H54 (cell line): ENCODE measurements at regions not wholly inside any gene's neighbourhood (a gene's known extent, or its start where the extent isn't known, plus 50 kb on each side); places are given as distances from the start of the nearest gene placed in this dataset.

Source experiments
- DNase-seq: peaks from one replicate; pipeline ENCODE4 v3.0.0; 2011; ENCODE audit warnings: low spot score, mixed read lengths; ENCODE audit not compliant: insufficient read length
- FAIRE-seq: peaks from 3 replicates; lab custom pipeline; 2011; peaks lifted over from hg19 to GRCh38; lab: Jason Lieb, UNC
- POLR2A ChIP-seq: IDR thresholded peaks from 2 replicates; pipeline ENCODE4 v1.6.1; 2011; ENCODE audit warnings: low read depth, mild to moderate bottlenecking, low read length

DNA sequence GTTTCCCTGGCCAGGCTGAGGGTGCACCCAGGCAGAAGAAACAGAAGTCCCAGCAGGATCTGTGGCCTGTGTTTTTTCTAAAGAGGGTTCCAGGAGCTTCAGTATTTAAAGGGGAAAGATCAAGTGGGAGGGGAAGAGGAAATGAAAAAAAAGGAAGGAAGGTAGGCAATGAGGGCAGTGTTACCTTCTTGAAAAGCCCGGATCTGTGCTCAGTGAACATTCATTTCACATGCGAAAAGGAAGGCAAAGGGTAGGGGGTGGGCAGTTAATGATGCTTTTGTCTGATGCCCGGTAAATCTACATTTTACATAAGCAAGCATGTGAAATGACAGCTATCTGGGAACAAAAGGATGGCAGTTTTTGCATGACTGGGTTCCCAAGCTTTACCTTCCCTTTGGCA, 326.2 kb downstream of the UQCRFS1 start:
- DNase-seq = no peak
- no peak for TF ChIP-seq POLR2A
- FAIRE-seq = no peak

- FAIRE-seq = no peak
- TF ChIP-seq POLR2A = no peak
- DNase-seq = no peak
Observed at GRCh38 chr19:28885965-28886364, 327.0 kb downstream of the UQCRFS1 start.

GRCh38 chr19:28884786-28885476, 328.0 kb downstream of the UQCRFS1 start:
- no peak for FAIRE-seq
- DNase-seq = no peak
- TF ChIP-seq POLR2A = no peak

- no peak for DNase-seq
- no peak for FAIRE-seq
- no peak for TF ChIP-seq POLR2A
Observed at GRCh38 chr19:28883241-28883693, 329.7 kb downstream of the UQCRFS1 start.

DNA sequence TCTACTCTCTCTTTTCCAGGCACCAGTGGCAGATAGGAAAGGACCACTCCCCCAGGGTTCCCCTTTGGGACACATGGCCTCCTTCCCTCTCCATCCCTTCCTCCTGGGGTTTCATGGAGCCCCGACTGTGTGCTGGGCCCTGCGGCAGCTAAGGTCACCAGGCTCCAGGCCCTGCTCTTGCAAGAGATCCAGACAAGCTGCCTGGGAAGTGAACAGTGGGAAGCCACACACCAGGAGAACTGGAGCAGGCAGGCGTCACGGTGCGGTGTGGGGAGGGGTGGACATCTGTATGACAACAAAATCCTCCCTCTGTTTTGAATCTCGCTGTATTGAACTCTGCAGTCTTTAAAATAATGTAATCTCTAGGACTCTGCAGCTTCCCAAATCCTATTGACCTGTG, 330.1 kb downstream of the UQCRFS1 start:
- no peak for DNase-seq
- TF ChIP-seq POLR2A = no peak

DNA sequence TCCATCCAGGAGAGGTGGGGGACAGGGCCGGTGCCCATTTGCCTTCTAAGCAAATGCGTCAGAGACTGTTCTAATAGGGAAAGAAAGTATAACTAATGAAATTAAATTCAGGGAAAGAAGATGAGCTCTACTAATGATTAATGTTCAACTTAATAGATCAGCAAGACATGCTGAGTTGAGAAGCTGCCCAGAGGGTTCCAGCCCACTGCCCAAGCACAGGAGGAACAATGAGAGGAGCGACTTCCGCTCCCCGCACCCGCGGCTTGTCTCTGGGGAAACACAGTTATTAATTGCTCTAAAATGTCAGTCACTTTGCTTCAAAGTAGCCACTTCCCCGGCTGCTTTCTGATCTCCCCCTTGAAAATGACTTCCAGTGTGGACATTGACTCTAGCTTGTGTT, 331.3 kb downstream of the UQCRFS1 start:
- no peak for FAIRE-seq
- TF ChIP-seq POLR2A = no peak
- DNase-seq = no peak

More for the DNA sequence above, 330.1 kb downstream of the UQCRFS1 start:
- FAIRE-seq = no peak

DNA sequence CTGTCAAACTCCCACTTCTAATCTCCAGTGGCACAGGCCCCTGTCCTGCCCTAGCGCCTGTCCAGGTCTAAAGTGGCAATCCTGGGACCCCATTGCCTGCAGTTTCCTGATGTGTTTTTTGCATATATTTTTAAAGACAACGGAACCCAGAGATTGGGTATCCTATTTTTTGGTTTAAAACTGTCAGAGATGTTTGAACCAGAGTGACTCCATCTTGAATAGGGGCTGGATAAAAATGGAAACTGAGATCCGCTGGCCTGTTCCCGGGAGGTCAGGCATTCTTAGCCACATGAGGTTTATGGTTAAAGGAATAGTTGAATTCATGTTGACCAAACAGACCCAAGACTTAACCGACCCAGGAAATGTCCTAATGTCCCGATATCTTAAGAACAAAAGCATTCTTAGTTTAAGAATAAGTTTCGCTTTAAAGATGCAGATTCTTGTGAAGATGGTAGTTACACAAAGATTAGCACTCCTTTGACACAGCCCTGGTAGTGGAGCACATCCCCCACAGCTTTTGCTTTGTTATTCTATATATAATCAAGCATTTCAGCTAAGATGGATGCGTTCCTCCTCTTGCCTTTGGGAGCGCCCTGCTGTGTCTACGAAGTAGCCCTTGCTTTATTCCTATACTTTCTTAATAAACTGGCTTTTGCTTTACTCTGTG, 332.1 kb downstream of the UQCRFS1 start:
- no peak for DNase-seq
- no peak for FAIRE-seq
- TF ChIP-seq POLR2A = no peak

- FAIRE-seq (no peak), DNase-seq (peak; percentile 56)
- no peak for TF ChIP-seq POLR2A
Observed at GRCh38 chr19:28878862-28879566, 333.9 kb downstream of the UQCRFS1 start.

DNA sequence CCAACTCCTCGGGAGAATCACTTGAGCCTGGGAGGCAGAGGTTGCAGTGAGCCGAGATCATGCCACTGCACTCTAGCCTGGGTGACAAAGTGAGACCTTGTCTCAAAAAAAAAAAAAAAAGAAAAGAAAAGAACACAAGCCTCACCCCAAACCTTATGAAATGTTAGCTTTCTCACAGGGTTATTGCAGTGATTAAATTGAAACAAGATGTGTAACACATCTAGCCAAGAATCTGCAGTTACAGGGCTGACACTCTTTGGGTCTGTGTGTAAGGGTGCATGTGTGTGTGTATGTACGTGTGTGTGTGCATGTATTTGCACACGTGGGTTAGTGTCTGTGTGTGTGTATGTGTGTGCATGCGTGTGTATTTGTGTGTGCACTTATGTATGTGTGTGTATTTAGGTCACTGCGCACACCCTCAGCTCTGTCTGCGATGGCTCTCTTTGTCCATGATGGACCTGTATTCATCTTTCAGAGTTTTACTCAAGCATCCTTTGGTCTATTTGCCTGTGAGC, 336.3 kb downstream of the UQCRFS1 start:
- no peak for FAIRE-seq
- no peak for DNase-seq

DNA sequence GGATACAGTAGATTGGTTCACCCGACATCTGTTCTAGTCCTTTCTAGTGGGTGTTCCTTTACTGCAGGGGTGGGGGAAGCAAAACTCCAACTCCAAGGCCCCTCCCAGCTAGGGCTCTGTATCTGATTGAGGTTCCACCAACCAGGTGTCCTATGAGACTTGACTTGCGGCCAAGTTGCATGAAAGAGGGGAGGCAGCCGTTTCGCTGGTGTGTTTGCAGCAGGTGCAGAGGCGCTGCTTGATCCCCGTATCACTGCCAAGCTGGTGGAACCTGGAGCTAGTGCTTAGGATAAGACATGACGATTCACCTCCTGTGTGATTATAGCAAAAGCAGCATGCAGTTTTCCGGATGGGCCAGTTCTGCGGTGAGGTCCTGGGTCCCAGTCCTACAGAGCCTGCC, 338.2 kb downstream of the UQCRFS1 start:
- no peak for FAIRE-seq
- TF ChIP-seq POLR2A = no peak
- DNase-seq = no peak

More for the DNA sequence above, 336.3 kb downstream of the UQCRFS1 start:
- no peak for TF ChIP-seq POLR2A

DNA sequence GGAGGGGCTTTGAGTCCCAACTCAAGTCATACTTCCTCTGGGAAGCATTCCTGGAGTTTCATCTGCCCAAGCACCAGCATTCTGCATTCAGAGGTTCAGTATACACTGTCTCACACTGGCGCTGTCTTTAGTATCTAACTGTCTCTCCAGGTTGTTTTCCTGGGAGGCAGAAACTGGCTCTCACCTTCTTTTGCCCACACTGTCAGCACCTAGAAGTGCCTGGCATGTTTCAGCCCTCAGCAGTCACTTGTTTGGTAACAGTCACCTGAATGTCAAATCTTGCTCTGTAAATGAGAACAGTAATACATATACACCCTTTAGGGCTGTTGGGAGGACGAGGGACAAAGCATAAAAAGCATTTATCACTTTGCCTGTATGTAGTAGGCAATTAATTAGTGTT, 339.6 kb downstream of the UQCRFS1 start:
- FAIRE-seq = no peak
- TF ChIP-seq POLR2A = no peak
- DNase-seq = no peak

GRCh38 chr19:28871099-28871725, 341.7 kb downstream of the UQCRFS1 start:
- TF ChIP-seq POLR2A = no peak
- FAIRE-seq = no peak
- no peak for DNase-seq

DNA sequence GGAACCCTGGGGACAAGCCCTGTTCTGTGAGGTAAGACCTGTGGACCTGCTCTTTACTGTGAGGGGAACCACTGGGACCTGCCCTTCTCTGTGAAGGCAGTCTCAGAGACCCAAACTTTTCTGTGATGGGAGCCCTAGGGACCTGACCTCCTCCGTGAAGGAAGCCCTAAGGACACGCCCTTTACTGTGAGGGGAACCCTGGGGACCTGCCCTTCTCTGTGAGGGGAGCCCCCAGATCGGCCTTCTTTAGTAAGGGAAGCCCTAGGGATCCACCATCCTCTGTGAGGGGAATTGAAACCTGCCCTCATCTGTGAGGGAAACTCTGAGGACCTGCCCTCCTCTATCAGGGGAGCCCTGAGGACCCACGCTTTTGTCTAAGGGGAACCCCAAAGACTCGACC, 343.5 kb downstream of the UQCRFS1 start:
- TF ChIP-seq POLR2A = no peak
- no peak for FAIRE-seq
- DNase-seq = no peak

GRCh38 chr19:28868836-28869235, 344.1 kb downstream of the UQCRFS1 start:
- DNase-seq = no peak
- FAIRE-seq = no peak
- TF ChIP-seq POLR2A = no peak

DNA sequence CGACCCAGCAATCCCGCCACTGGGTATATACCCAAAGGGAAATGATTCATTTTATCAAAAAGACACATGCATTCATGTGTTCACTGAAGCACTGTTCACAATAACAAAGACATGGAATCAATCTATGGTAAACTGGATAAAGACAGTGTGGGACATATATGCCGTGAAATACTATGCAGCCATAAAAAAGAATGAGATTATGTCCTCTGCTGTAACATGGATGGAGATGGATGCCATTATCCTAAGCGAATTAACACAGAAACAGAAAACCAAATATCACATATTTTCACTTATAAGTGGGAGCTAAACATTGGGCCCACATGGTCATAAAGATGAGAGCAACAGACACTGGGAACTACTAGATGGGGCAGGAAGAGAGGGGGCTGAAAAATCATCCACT, 345.0 kb downstream of the UQCRFS1 start:
- FAIRE-seq = no peak
- no peak for DNase-seq
- no peak for TF ChIP-seq POLR2A
